K562 (cell line): ENCODE measurements at regions not wholly inside any gene's neighbourhood (a gene's known extent, or its start where the extent isn't known, plus 50 kb on each side); places are given as distances from the start of the nearest gene placed in this dataset.

ENCODE experiments used
- ATAC-seq: fragments of 200-7000 bp; cut with Tn5 transposase; 3 replicates; pipeline ENCODE4 v1.9.1; 2020; ENCODE audit warnings: moderate library complexity
- BruUV-seq: library from RNA; stranded (reverse); fragments of 400-500 nt; replicated peaks from 2 replicates; lab custom pipeline; 2021; lab: Mats Ljungman, UMichigan
- CTCF ChIA-PET: fragments of 300-600 bp; formaldehyde crosslinking; extraction: SDS; loops from one replicate; lab custom pipeline; 2021; ENCODE audit warnings: low intra/inter-chr PET ratio; lab: Yijun Ruan, JAX
- POLR2A ChIA-PET: fragments of 300-600, 350-650 bp; sonication (Branson Sonifier 250); formaldehyde crosslinking; extraction: SDS; loops from one replicate; lab custom pipeline; 2021; ENCODE audit warnings: antibody characterized with exemption, inconsistent platforms; lab: Yijun Ruan, JAX
- DNase-seq, 4 experiments: peaks; one replicate each; pipeline versions ENCODE4 v3.0.0 to v3.0.0-alpha.2; 2011 to 2018; ENCODE audit warnings: low spot score in 3 of 4, mixed read lengths in 3 of 4; ENCODE audit errors: extremely low read depth in 1 of 4
- FAIRE-seq: peaks from 2 replicates; lab custom pipeline; 2011; peaks lifted over from hg19 to GRCh38; lab: Jason Lieb, UNC
- H2AFZ ChIP-seq: 2 replicates; pipeline ENCODE4 v1.6.0; 2011; ENCODE audit warnings: low read depth, low read length, control low read depth, inconsistent platforms
- H3K27ac ChIP-seq: fragments of 200-600 bp; 3 replicates; pipeline ENCODE4 v1.8.0; 2011; ENCODE audit warnings: low read depth, mild to moderate bottlenecking, control low read depth, inconsistent platforms, low read length, moderate library complexity, mixed read lengths; ENCODE audit errors: extremely low read depth
- H3K27me3 ChIP-seq, 2 experiments: fragments of 300-600 bp in 1 of 2; 2 replicates in 1 of 2; 3 replicates in 1 of 2; pipeline versions ENCODE4 v1.6.0 to v1.8.0; 2011; ENCODE audit warnings: inconsistent platforms in 2 of 2, low read length in 2 of 2, mild to moderate bottlenecking in 1 of 2, mixed read lengths in 1 of 2, moderate library complexity in 1 of 2; ENCODE audit not compliant: control insufficient read depth in 2 of 2, insufficient read depth in 2 of 2
- H3K36me3 ChIP-seq: fragments of 300-600 bp; 3 replicates; pipeline ENCODE4 v1.8.0; 2011; ENCODE audit warnings: mild to moderate bottlenecking, low read length, inconsistent platforms; ENCODE audit not compliant: control insufficient read depth, insufficient read depth
- H3K4me1 ChIP-seq, 2 experiments: fragments of 200-600 bp in 1 of 2; replicated peaks in 1 of 2; 2 replicates in 1 of 2; 3 replicates in 1 of 2; pipeline versions ENCODE4 v1.5.1 to v1.8.0; 2011; ENCODE audit warnings: inconsistent platforms in 2 of 2, low read length in 2 of 2, mild to moderate bottlenecking in 1 of 2, mixed read lengths in 1 of 2, moderate library complexity in 1 of 2; ENCODE audit not compliant: control insufficient read depth in 2 of 2, insufficient read depth in 2 of 2
- H3K4me2 ChIP-seq: 2 replicates; pipeline ENCODE4 v1.6.1; 2011; ENCODE audit warnings: low read length, control low read depth, inconsistent platforms, mixed read lengths; ENCODE audit not compliant: insufficient read depth
- H3K4me3 ChIP-seq: fragments of 200-600 bp; sonication (generic), shearing (Covaris generic); 2 replicates; pipeline ENCODE4 v1.5.1; 2016; ENCODE audit warnings: control low read depth, inconsistent platforms
- H3K79me2 ChIP-seq: fragments of 200-600 bp; 3 replicates; pipeline ENCODE4 v1.8.0; 2011; ENCODE audit warnings: low read length, inconsistent platforms; ENCODE audit not compliant: control insufficient read depth, insufficient read depth
- H3K9ac ChIP-seq, 2 experiments: 2 replicates each; pipeline versions ENCODE4 v1.6.0 to v1.6.1; 2011; ENCODE audit warnings: low read depth in 2 of 2, low read length in 2 of 2, control low read depth in 1 of 2, inconsistent platforms in 1 of 2, mild to moderate bottlenecking in 1 of 2, mixed read lengths in 1 of 2; ENCODE audit not compliant: insufficient read depth in 1 of 2
- H3K9me1 ChIP-seq: one replicate; pipeline ENCODE4 v1.6.0; 2011; ENCODE audit warnings: inconsistent platforms, mild to moderate bottlenecking, low read length, moderate library complexity; ENCODE audit not compliant: control insufficient read depth, insufficient read depth
- H3K9me3 ChIP-seq: replicated peaks from 2 replicates; pipeline ENCODE4 v1.5.1; 2011; ENCODE audit warnings: low read depth, low read length, inconsistent platforms; ENCODE audit not compliant: control insufficient read depth, insufficient read depth
- H4K20me1 ChIP-seq: replicated peaks from 2 replicates; pipeline ENCODE4 v1.6.1; 2011; ENCODE audit warnings: low read length, inconsistent platforms, mixed read lengths; ENCODE audit not compliant: control insufficient read depth, insufficient read depth
- BRD9 ChIP-seq: fragments of 450-650 bp; IDR thresholded peaks from 2 replicates; pipeline ENCODE4 v1.6.1; 2018; ENCODE audit warnings: low read depth; ENCODE audit not compliant: partially characterized antibody
- BRF1 ChIP-seq: IDR thresholded peaks from 3 replicates; pipeline ENCODE4 v1.6.1; 2011; ENCODE audit warnings: borderline replicate concordance, mild to moderate bottlenecking; ENCODE audit not compliant: insufficient read length; ENCODE audit errors: extremely low read depth
- EGR1 ChIP-seq: fragments of 450-650 bp; conservative IDR thresholded peaks from 2 replicates; pipeline ENCODE4 v1.6.1; 2017; ENCODE audit warnings: mild to moderate bottlenecking
- GABPB1 ChIP-seq: sonication (generic); formaldehyde crosslinking; IDR thresholded peaks from 2 replicates; pipeline ENCODE4 v1.8.0; 2022; ENCODE audit warnings: mild to moderate bottlenecking, missing genetic modification reagents
- GATA2 ChIP-seq: sonication (generic); formaldehyde crosslinking; IDR thresholded peaks from 2 replicates; pipeline ENCODE4 v1.4.0; 2020; ENCODE audit warnings: mild to moderate bottlenecking, missing genetic modification reagents
- MCM5 ChIP-seq: fragments of 450-650 bp; IDR thresholded peaks from 2 replicates; pipeline ENCODE4 v1.6.1; 2016; ENCODE audit warnings: low read depth
- MXD1 ChIP-seq: fragments of 250-450 bp; sonication (Bioruptor Pico); IDR thresholded peaks from 2 replicates; pipeline ENCODE4 v1.8.0; 2021; ENCODE audit warnings: borderline replicate concordance, mild to moderate bottlenecking, moderate library complexity; ENCODE audit not compliant: poor library complexity, severe bottlenecking
- PKNOX1 ChIP-seq: fragments of 450-650 bp; IDR thresholded peaks from 2 replicates; pipeline ENCODE4 v1.6.1; 2016
- POLR3A ChIP-seq: IDR thresholded peaks from 2 replicates; pipeline ENCODE4 v1.6.1; 2011; ENCODE audit warnings: borderline replicate concordance, mild to moderate bottlenecking, moderate library complexity; ENCODE audit not compliant: insufficient read length, insufficient read depth; ENCODE audit errors: extremely low read depth
- RBM17 ChIP-seq: fragments of 200-400 bp; formaldehyde crosslinking; IDR thresholded peaks from 2 replicates; pipeline ENCODE4 v1.6.1; 2017; ENCODE audit warnings: low read depth, mild to moderate bottlenecking, low read length, borderline replicate concordance
- ZNF280A ChIP-seq: fragments of 450-650 bp; IDR thresholded peaks from 2 replicates; pipeline ENCODE4 v1.6.1; 2018; ENCODE audit warnings: mild to moderate bottlenecking, low read depth; ENCODE audit not compliant: partially characterized antibody
- ZNF444 ChIP-seq: fragments of 250-450 bp; sonication (Bioruptor Pico); IDR thresholded peaks from 2 replicates; pipeline ENCODE4 v1.4.0; 2020; ENCODE audit warnings: mild to moderate bottlenecking, moderate library complexity
- WGBS: fragments of 100-300 bp; shearing (Covaris generic); methylation state at CpG from one replicate; pipeline ENCODE4 v1.1.6; 2016; ENCODE audit warnings: low coverage, mixed read lengths; ENCODE audit not compliant: insufficient coverage; ENCODE audit errors: missing lambda C conversion rate; 5-methylcytosine and 5-hydroxymethylcytosine counted together
- in situ Hi-C: fragments of 300-500 bp; cut with MboI; formaldehyde crosslinking; loops from 4 replicates; pipeline ENCODE4 v1.15.0; 2018; ENCODE audit warnings: inconsistent platforms, mixed read lengths
- intact Hi-C: fragments of 100-400 bp; cut with micrococcal nuclease; formaldehyde crosslinking; loops from 2 replicates; pipeline ENCODE4 v1.14.2; 2022
- TF ChIP-seq, protein P1 (sequence below): sonication (generic); formaldehyde crosslinking; IDR thresholded peaks from 2 replicates; pipeline ENCODE4 v1.8.0; 2022; ENCODE audit warnings: mild to moderate bottlenecking, missing genetic modification reagents
- TF ChIP-seq, protein P2 (sequence below): fragments of 450-650 bp; conservative IDR thresholded peaks from 2 replicates; pipeline ENCODE4 v1.6.1; 2016; ENCODE audit warnings: missing genetic modification characterization, low read depth, mild to moderate bottlenecking, missing compliant biosample characterization, moderate library complexity

- no peak for TF ChIP-seq GATA2
- TF ChIP-seq, protein P1, sequence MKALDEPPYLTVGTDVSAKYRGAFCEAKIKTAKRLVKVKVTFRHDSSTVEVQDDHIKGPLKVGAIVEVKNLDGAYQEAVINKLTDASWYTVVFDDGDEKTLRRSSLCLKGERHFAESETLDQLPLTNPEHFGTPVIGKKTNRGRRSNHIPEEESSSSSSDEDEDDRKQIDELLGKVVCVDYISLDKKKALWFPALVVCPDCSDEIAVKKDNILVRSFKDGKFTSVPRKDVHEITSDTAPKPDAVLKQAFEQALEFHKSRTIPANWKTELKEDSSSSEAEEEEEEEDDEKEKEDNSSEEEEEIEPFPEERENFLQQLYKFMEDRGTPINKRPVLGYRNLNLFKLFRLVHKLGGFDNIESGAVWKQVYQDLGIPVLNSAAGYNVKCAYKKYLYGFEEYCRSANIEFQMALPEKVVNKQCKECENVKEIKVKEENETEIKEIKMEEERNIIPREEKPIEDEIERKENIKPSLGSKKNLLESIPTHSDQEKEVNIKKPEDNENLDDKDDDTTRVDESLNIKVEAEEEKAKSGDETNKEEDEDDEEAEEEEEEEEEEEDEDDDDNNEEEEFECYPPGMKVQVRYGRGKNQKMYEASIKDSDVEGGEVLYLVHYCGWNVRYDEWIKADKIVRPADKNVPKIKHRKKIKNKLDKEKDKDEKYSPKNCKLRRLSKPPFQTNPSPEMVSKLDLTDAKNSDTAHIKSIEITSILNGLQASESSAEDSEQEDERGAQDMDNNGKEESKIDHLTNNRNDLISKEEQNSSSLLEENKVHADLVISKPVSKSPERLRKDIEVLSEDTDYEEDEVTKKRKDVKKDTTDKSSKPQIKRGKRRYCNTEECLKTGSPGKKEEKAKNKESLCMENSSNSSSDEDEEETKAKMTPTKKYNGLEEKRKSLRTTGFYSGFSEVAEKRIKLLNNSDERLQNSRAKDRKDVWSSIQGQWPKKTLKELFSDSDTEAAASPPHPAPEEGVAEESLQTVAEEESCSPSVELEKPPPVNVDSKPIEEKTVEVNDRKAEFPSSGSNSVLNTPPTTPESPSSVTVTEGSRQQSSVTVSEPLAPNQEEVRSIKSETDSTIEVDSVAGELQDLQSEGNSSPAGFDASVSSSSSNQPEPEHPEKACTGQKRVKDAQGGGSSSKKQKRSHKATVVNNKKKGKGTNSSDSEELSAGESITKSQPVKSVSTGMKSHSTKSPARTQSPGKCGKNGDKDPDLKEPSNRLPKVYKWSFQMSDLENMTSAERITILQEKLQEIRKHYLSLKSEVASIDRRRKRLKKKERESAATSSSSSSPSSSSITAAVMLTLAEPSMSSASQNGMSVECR: no peak
- no peak for TF ChIP-seq RBM17
- TF ChIP-seq MXD1: no peak
These were observed 89.4 kb upstream of the MAX start (continued) for GRCh38 chr14:65191716-65192115.

- no peak overlapping the region for H3K9ac ChIP-seq
- H3K4me1 ChIP-seq: peaks cover 0 to 5% of the 10 kb centered on the region in 2 experiments; a peak in 2 of 5 replicates
- no peak overlapping the region for H3K4me3 ChIP-seq
- BruUV-seq: no TSS peak
- ATAC-seq: no peak
- H3K9me1 ChIP-seq: no peaks in the 10 kb centered on the region
- intact Hi-C loops: no loop called here
- no peak for FAIRE-seq
- no peaks in the 10 kb centered on the region for H3K9me3 ChIP-seq
- no CpG with 5 or more reads among the region's 1 CpG for WGBS
- H4K20me1 ChIP-seq: no peaks in the 10 kb centered on the region
- in situ Hi-C loops: no loop called here
- ChIA-PET CTCF (no interaction called here), POLR2A (no interaction called here)
- DNase-seq: no peak
- no peak overlapping the region for H2AFZ ChIP-seq
- H3K79me2 ChIP-seq: no peaks in the 10 kb centered on the region
- peaks cover 0 to 1% of the 10 kb centered on the region in 2 experiments; a peak in 2 of 5 replicates for H3K27me3 ChIP-seq
- H3K36me3 ChIP-seq: no peaks in the 10 kb centered on the region
- H3K27ac ChIP-seq: no peak overlapping the region
- H3K4me2 ChIP-seq: no peak overlapping the region
- no peak for TF ChIP-seq EGR1
- no peak for TF ChIP-seq ZNF280A
- TF ChIP-seq BRF1: no peak
- no peak for TF ChIP-seq GABPB1 (CRISPR knock-in tag)
- no peak for TF ChIP-seq MCM5
- no peak for TF ChIP-seq BRD9
- TF ChIP-seq, protein P2, sequence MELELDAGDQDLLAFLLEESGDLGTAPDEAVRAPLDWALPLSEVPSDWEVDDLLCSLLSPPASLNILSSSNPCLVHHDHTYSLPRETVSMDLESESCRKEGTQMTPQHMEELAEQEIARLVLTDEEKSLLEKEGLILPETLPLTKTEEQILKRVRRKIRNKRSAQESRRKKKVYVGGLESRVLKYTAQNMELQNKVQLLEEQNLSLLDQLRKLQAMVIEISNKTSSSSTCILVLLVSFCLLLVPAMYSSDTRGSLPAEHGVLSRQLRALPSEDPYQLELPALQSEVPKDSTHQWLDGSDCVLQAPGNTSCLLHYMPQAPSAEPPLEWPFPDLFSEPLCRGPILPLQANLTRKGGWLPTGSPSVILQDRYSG (tag): no peak
- no peak for TF ChIP-seq ZNF444 (CRISPR knock-in tag)
- TF ChIP-seq PKNOX1: no peak
- TF ChIP-seq POLR3A: no peak
These were observed 90.4 kb upstream of the MAX start for GRCh38 chr14:65192686-65193085.
